Erythroblast (primary cell): ENCODE measurements at regions not wholly inside any gene's neighbourhood (a gene's known extent, or its start where the extent isn't known, plus 50 kb on each side); places are given as distances from the start of the nearest gene placed in this dataset.

Experiments used
- DNase-seq, 2 experiments: peaks; one replicate each; lab custom pipeline; 2025; lab: John Stamatoyannopoulos, UW
- GATA1 ChIP-seq: IDR thresholded peaks from 2 replicates; pipeline ENCODE4 v1.6.1; 2011; ENCODE audit warnings: low read depth, mild to moderate bottlenecking, control low read depth, low read length, moderate library complexity
- POLR2A ChIP-seq: IDR thresholded peaks from 2 replicates; pipeline ENCODE4 v1.6.1; 2011; ENCODE audit warnings: mild to moderate bottlenecking, low read length

GRCh38 chr15:94972314-94972713 lies 741.0 kb downstream of the MCTP2 start:
- TF ChIP-seq POLR2A (no peak), GATA1 (no peak)
- no peak for DNase-seq

GRCh38 chr15:94987085-94987484 lies 755.7 kb downstream of the MCTP2 start:
- no peak for DNase-seq
- TF ChIP-seq GATA1 (no peak), POLR2A (no peak)

- DNase-seq, result no peak
- TF ChIP-seq GATA1 (no peak), POLR2A (no peak)
Measured at GRCh38 chr15:94991718-94992117, 760.4 kb downstream of the MCTP2 start.

GRCh38 chr15:95009635-95010034 lies 778.3 kb downstream of the MCTP2 start:
- no peak for TF ChIP-seq POLR2A
- no peak for TF ChIP-seq GATA1
- DNase-seq, result no peak

- DNase-seq, result no peak
- no peak for TF ChIP-seq POLR2A
- no peak for TF ChIP-seq GATA1
Measured at GRCh38 chr15:95013381-95013780, 782.0 kb downstream of the MCTP2 start.

DNA sequence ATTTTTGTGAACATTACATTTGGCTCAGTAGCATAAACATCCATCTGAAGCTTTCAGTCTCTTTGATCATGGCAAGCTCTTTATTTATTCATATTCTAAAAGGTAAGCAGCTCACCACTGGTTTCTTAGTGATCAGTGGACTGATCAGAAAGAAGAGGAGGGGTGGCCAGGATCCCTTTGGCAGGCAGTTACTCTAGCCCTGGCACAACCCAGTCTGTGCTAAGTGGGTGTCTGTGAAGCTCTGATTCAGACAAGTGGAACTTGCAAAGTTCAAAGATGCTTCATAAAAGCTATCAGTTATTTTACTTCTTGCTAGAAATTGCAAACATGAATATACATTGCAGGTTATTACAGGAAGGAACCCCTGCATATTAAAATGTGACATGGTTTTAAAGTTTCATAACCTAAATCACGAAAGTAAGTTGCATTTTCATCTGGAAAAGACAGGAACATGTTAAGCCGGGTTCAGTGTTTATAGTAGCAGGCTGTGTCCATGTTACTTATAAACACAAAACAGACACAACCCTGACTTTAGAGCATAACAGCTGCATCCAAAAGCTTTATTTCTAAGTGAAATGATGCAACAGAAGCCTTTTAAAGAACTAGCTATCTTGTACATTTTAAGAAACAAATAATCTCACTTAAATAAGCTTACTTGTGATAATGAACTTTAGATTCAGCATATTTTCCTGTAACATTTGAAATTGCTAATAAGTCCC lies 785.3 kb downstream of the MCTP2 start:
- no peak for DNase-seq
- TF ChIP-seq GATA1 (no peak), POLR2A (no peak)

- TF ChIP-seq POLR2A, result no peak
- TF ChIP-seq GATA1, result no peak
- DNase-seq, result no peak
Measured at GRCh38 chr15:95017666-95018328, 786.4 kb downstream of the MCTP2 start.

GRCh38 chr15:95018888-95019545 lies 787.7 kb downstream of the MCTP2 start:
- DNase-seq, result no peak

DNA sequence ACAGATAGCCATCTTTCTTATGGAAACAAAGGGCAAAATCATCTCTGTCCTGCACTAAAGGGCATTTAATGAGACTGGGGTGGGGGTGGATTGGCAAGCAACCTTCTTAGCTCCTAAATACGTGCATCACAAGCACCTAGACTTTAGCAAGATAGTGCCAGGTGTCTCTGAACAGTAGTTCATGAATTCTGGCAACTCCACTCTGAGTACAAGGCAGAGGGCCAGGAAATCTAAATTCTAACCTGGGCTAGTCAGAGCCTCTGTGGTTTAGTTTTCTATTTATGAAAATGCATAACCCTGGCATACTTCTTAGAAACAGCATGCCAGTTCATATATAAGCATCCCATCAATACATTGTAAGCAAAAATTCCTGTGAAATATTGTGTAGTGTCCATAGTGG lies 788.5 kb downstream of the MCTP2 start:
- no peak for DNase-seq
- TF ChIP-seq GATA1 (no peak), POLR2A (no peak)

More at GRCh38 chr15:95018888-95019545, 787.7 kb downstream of the MCTP2 start:
- TF ChIP-seq POLR2A (no peak), GATA1 (no peak)

- DNase-seq, result no peak
- no peak for TF ChIP-seq GATA1
- TF ChIP-seq POLR2A, result no peak
Measured at GRCh38 chr15:95021816-95022215, 790.5 kb downstream of the MCTP2 start.

GRCh38 chr15:95024351-95024750 lies 793.0 kb downstream of the MCTP2 start:
- peak in 1 of 2 experiments; percentile 1 for DNase-seq
- TF ChIP-seq GATA1 (no peak), POLR2A (no peak)

GRCh38 chr15:95025924-95026728 lies 794.8 kb downstream of the MCTP2 start:
- TF ChIP-seq GATA1 (no peak), POLR2A (no peak)
- DNase-seq, result peak; percentile 5 to 36

- TF ChIP-seq GATA1, result no peak
- TF ChIP-seq POLR2A, result no peak
- no peak for DNase-seq
Measured at GRCh38 chr15:95027981-95028380, 796.6 kb downstream of the MCTP2 start.
